Neuronal stem cell (in vitro differentiated cells): ENCODE measurements at regions not wholly inside any gene's neighbourhood (a gene's known extent, or its start where the extent isn't known, plus 50 kb on each side); places are given as distances from the start of the nearest gene placed in this dataset.
A peak's percentile ranks its signal among the peaks of the same experiment; 100 is the strongest.

Experiments used
- DNase-seq: peaks from one replicate; pipeline ENCODE4 v3.0.0-alpha.2; 2013; ENCODE audit warnings: low spot score
- H2AFZ ChIP-seq: one replicate; pipeline ENCODE4 v1.6.1; 2013; ENCODE audit warnings: mild to moderate bottlenecking, low read length, inconsistent platforms
- H2AK5ac ChIP-seq: 2 replicates; pipeline ENCODE4 v1.6.1; 2013; ENCODE audit warnings: low read depth, mild to moderate bottlenecking, inconsistent platforms, low read length, moderate library complexity, mixed read lengths
- H2BK120ac ChIP-seq: 2 replicates; pipeline ENCODE4 v1.6.1; 2013; ENCODE audit warnings: low read depth, mild to moderate bottlenecking, inconsistent platforms, low read length, moderate library complexity, mixed read lengths
- H2BK12ac ChIP-seq: one replicate; pipeline ENCODE4 v1.6.1; 2013; ENCODE audit warnings: low read length, inconsistent platforms
- H2BK15ac ChIP-seq: 2 replicates; pipeline ENCODE4 v1.6.1; 2013; ENCODE audit warnings: mild to moderate bottlenecking, low read length, inconsistent platforms, mixed read lengths
- H2BK5ac ChIP-seq: one replicate; pipeline ENCODE4 v1.6.1; 2013; ENCODE audit warnings: inconsistent platforms, mild to moderate bottlenecking, low read length, moderate library complexity
- H3K14ac ChIP-seq: one replicate; pipeline ENCODE4 v1.6.1; 2013; ENCODE audit warnings: low read length, inconsistent platforms
- H3K18ac ChIP-seq: 2 replicates; pipeline ENCODE4 v1.6.1; 2013; ENCODE audit warnings: low read length, inconsistent platforms
- H3K23ac ChIP-seq: 2 replicates; pipeline ENCODE4 v1.6.1; 2013; ENCODE audit warnings: low read depth, mild to moderate bottlenecking, mixed read lengths, low read length, inconsistent platforms; ENCODE audit not compliant: poor library complexity
- H3K27ac ChIP-seq: replicated peaks from 3 replicates; pipeline ENCODE4 v1.5.1; 2013; ENCODE audit warnings: low read length, inconsistent platforms
- H3K27me3 ChIP-seq, 3 experiments: 2 replicates each; pipeline ENCODE4 v1.6.1; 2013; ENCODE audit warnings: low read length in 3 of 3, mild to moderate bottlenecking in 2 of 3, inconsistent platforms in 1 of 3, low read depth in 1 of 3, mixed read lengths in 1 of 3, moderate library complexity in 1 of 3; ENCODE audit not compliant: control insufficient read depth in 3 of 3, insufficient read depth in 3 of 3
- H3K36me3 ChIP-seq, 2 donors: replicated peaks in 1 of 2; 2 replicates each; pipeline ENCODE4 v1.6.1; 2013; ENCODE audit warnings: low read length in 2 of 2; ENCODE audit not compliant: control insufficient read depth in 2 of 2, insufficient read depth in 2 of 2
- H3K4ac ChIP-seq: 2 replicates; pipeline ENCODE4 v1.6.1; 2013; ENCODE audit warnings: inconsistent platforms, mild to moderate bottlenecking, low read length, moderate library complexity
- H3K4me1 ChIP-seq, 2 donors: 1 replicate in 1 of 2; 2 replicates in 1 of 2; pipeline ENCODE4 v1.6.1; 2013; ENCODE audit warnings: low read length in 2 of 2, low read depth in 1 of 2; ENCODE audit not compliant: control insufficient read depth in 2 of 2, insufficient read depth in 1 of 2
- H3K4me2 ChIP-seq: one replicate; pipeline ENCODE4 v1.6.1; 2013; ENCODE audit warnings: mild to moderate bottlenecking, low read length, inconsistent platforms; ENCODE audit not compliant: insufficient read depth, poor library complexity, severe bottlenecking
- H3K4me3 ChIP-seq, 2 donors: 2 replicates each; pipeline ENCODE4 v1.5.1; 2013; ENCODE audit warnings: low read length in 2 of 2, mild to moderate bottlenecking in 2 of 2, inconsistent platforms in 1 of 2, moderate library complexity in 1 of 2
- H3K79me1 ChIP-seq: one replicate; pipeline ENCODE4 v1.6.1; 2013; ENCODE audit warnings: low read depth, mild to moderate bottlenecking, inconsistent platforms, low read length, moderate library complexity
- H3K9ac ChIP-seq: one replicate; pipeline ENCODE4 v1.6.1; 2013; ENCODE audit warnings: mild to moderate bottlenecking, low read depth, low read length, inconsistent platforms; ENCODE audit not compliant: poor library complexity
- H3K9me3 ChIP-seq, 2 donors: replicated peaks in 1 of 2; 2 replicates each; pipeline versions ENCODE3 to v1.6.1; 2013; ENCODE audit warnings: low read length in 2 of 2, mild to moderate bottlenecking in 2 of 2, inconsistent platforms in 1 of 2, low read depth in 1 of 2, mixed read lengths in 1 of 2, moderate library complexity in 1 of 2; ENCODE audit not compliant: control insufficient read depth in 2 of 2, insufficient read depth in 1 of 2
- H4K8ac ChIP-seq: one replicate; pipeline ENCODE4 v1.6.1; 2013; ENCODE audit warnings: low read depth, mild to moderate bottlenecking, inconsistent platforms, low read length, moderate library complexity
- H4K91ac ChIP-seq: one replicate; pipeline ENCODE4 v1.6.1; 2013; ENCODE audit warnings: low read length, low read depth, mild to moderate bottlenecking, inconsistent platforms; ENCODE audit not compliant: poor library complexity
- WGBS, 2 donors: extraction: QIAGEN DNeasy Blood & Tissue Kit; methylation state at CpG; one replicate each; pipeline ENCODE4 v1.1.7; 2013; ENCODE audit warnings: missing lambda C conversion rate in 2 of 2, mixed read lengths in 1 of 2; ENCODE audit not compliant: insufficient read length in 2 of 2, insufficient replicate concordance in 1 of 2; ENCODE audit errors: extremely low coverage in 2 of 2; 5-methylcytosine and 5-hydroxymethylcytosine counted together

GRCh38 chr2:187644981-187645380 lies 90.7 kb upstream of the TFPI start:
- Histone ChIP-seq H2BK5ac (no peak overlapping the region), H3K4me3 (no peak overlapping the region), H2AFZ (no peak overlapping the region), H3K79me1 (no peaks in the 10 kb centered on the region), H3K4me2 (no peak overlapping the region), H3K9ac (no peak overlapping the region), H3K18ac (no peak overlapping the region), H3K27me3 (no peaks in the 10 kb centered on the region), H3K4ac (no peak overlapping the region), H2AK5ac (no peak overlapping the region), H3K14ac (no peak overlapping the region), H3K23ac (no peak overlapping the region), H2BK12ac (no peak overlapping the region), H4K91ac (no peak overlapping the region), H2BK15ac (no peak overlapping the region), H3K27ac (no peak overlapping the region), H3K9me3 (no peaks in the 10 kb centered on the region), H3K36me3 (no peaks in the 10 kb centered on the region), H4K8ac (no peak overlapping the region), H3K4me1 (no peaks in the 10 kb centered on the region), H2BK120ac (no peak overlapping the region)
- DNase-seq: no peak
- WGBS, 2 donors: no CpG with 5 or more reads among the region's 1 CpG

GRCh38 chr2:187646556-187646955 lies 92.3 kb upstream of the TFPI start:
- H2BK5ac ChIP-seq: no peak overlapping the region
- H3K36me3 ChIP-seq: no peaks in the 10 kb centered on the region
- no peak overlapping the region for H3K4me2 ChIP-seq
- H3K4me3 ChIP-seq: no peak overlapping the region
- no peak overlapping the region for H3K9ac ChIP-seq
- no peak overlapping the region for H4K91ac ChIP-seq
- H2AK5ac ChIP-seq: no peak overlapping the region
- no peaks in the 10 kb centered on the region for H3K9me3 ChIP-seq
- no peaks in the 10 kb centered on the region for H3K79me1 ChIP-seq
- H3K4me1 ChIP-seq: no peaks in the 10 kb centered on the region
- no peak overlapping the region for H2AFZ ChIP-seq
- H3K27ac ChIP-seq: no peak overlapping the region
- H3K14ac ChIP-seq: no peak overlapping the region
- DNase-seq: no peak
- no peak overlapping the region for H2BK120ac ChIP-seq
- no peak overlapping the region for H3K23ac ChIP-seq
- no peak overlapping the region for H2BK15ac ChIP-seq
- H4K8ac ChIP-seq: no peak overlapping the region
- no peak overlapping the region for H3K18ac ChIP-seq
- no peak overlapping the region for H3K4ac ChIP-seq
- no CpG with 5 or more reads among the region's 1 CpG for WGBS, 2 donors
- no peak overlapping the region for H2BK12ac ChIP-seq
- H3K27me3 ChIP-seq: no peaks in the 10 kb centered on the region

GRCh38 chr2:187654535-187654934 lies 100.3 kb upstream of the TFPI start:
- no peak overlapping the region for H2BK12ac ChIP-seq
- no peaks in the 10 kb centered on the region for H3K36me3 ChIP-seq
- peak overlapping the region; percentile 24 for H2AFZ ChIP-seq
- no peak overlapping the region for H2AK5ac ChIP-seq
- H2BK15ac ChIP-seq: no peak overlapping the region
- H3K9me3 ChIP-seq: no peaks in the 10 kb centered on the region
- H3K14ac ChIP-seq: no peak overlapping the region
- no peaks in the 10 kb centered on the region for H3K4me1 ChIP-seq
- no peak overlapping the region for H3K27ac ChIP-seq
- no peak overlapping the region for H4K8ac ChIP-seq
- no peak overlapping the region for H3K18ac ChIP-seq
- H3K23ac ChIP-seq: no peak overlapping the region
- H3K9ac ChIP-seq: no peak overlapping the region
- H3K27me3 ChIP-seq: no peaks in the 10 kb centered on the region
- no peak overlapping the region for H2BK120ac ChIP-seq
- no peak overlapping the region for H3K4ac ChIP-seq
- DNase-seq: no peak
- H3K4me3 ChIP-seq: no peak overlapping the region
- no peaks in the 10 kb centered on the region for H3K79me1 ChIP-seq
- no peak overlapping the region for H2BK5ac ChIP-seq
- no peak overlapping the region for H4K91ac ChIP-seq
- no peak overlapping the region for H3K4me2 ChIP-seq
- no CpG with 5 or more reads among the region's 4 CpGs for WGBS, 2 donors

DNA sequence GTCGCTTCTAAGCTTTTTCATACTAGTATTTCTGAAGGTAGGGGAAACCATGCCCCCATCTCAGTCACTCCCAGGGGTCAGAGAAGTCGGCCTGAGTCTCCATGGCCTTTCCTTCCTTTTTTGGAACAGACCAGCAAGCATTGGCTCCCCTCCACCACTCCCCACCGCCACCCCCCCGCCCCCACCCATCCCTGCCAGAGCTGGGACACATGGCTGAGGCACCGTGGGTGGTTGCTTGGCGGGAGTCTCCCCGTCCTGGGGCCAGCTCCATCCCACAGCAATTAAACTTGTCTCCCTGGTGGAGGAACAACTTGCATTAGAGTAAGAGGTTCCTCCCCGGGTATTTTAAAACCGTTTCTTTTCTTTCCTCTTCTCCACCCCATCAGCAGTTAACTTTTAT lies 100.8 kb upstream of the TFPI start:
- H2BK15ac ChIP-seq: no peak overlapping the region
- H3K27ac ChIP-seq: no peak overlapping the region
- no peaks in the 10 kb centered on the region for H3K27me3 ChIP-seq
- no peak overlapping the region for H3K4me3 ChIP-seq
- H3K4me1 ChIP-seq: no peaks in the 10 kb centered on the region
- no peak overlapping the region for H2BK12ac ChIP-seq
- H3K4me2 ChIP-seq: no peak overlapping the region
- no peak overlapping the region for H4K8ac ChIP-seq
- H3K18ac ChIP-seq: no peak overlapping the region
- no peaks in the 10 kb centered on the region for H3K9me3 ChIP-seq
- H3K36me3 ChIP-seq: no peaks in the 10 kb centered on the region
- peak overlapping the region; percentile 24 for H2AFZ ChIP-seq
- no peak overlapping the region for H3K23ac ChIP-seq
- H2BK5ac ChIP-seq: no peak overlapping the region
- H3K9ac ChIP-seq: no peak overlapping the region
- no CpG with 5 or more reads among the region's 9 CpGs for WGBS, 2 donors
- DNase-seq: no peak
- no peak overlapping the region for H3K4ac ChIP-seq
- H4K91ac ChIP-seq: no peak overlapping the region
- no peak overlapping the region for H3K14ac ChIP-seq
- no peak overlapping the region for H2AK5ac ChIP-seq
- H2BK120ac ChIP-seq: no peak overlapping the region
- no peaks in the 10 kb centered on the region for H3K79me1 ChIP-seq
